CD4-positive, alpha-beta T cell treated with Interleukin-17A for 4 hours (primary cell): ENCODE measurements at regions not wholly inside any gene's neighbourhood (a gene's known extent, or its start where the extent isn't known, plus 50 kb on each side); places are given as distances from the start of the nearest gene placed in this dataset.

Experiments used
- DNase-seq: peaks from one replicate; pipeline ENCODE4 v3.0.0-alpha.2; 2020; ENCODE audit warnings: mixed read lengths

DNA sequence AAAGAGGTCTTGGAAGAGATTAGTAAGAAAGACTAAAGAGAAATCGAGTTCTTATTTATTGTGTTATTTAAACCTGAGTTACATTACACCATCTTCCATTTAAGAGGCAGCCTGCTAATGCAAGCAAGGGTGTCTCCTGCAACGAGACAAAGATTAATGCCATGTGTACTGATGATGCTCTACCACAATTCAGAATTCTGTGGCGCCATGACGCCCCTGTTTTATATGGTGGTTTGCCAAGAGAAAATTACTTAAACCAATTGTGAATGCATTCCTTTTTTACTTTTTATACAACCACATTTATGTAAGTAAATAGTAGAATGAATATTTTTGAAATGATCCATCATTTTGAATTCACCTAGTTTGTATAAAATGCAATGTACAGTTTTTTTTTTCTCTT, 356.1 kb upstream of the ZEB2 start:
- no peak for DNase-seq

DNA sequence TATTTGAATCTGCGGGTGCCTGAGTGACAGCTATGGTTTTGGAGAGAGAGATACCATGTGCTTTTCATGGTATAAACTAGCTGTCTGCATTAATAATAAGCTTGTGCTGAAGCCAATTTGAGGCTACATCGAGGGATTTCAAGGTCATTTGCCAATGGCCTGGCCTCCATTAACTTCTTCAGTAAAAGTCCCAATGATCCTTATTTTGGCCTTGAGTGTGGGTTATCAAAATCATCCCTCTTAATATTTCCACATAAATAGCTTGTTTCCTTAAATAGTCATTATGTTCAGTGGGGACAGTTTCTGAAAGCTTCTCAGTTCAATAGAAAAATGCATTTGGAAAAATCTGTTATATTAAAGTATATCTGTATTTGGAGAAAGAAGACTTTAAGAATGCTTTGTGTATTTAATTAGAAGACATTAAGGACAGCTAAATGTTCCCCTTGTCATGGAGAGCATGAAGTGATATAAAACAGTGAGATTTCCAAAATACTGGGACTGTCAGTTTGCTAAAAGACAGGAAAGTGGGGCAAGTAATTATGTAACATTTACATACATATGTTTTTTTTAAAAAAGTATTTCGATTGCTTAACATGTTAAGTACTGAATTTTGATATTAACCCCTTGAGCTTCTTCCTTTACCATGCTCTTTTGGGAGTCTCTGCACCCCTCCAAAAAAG, 355.5 kb upstream of the ZEB2 start:
- DNase-seq = no peak

DNA sequence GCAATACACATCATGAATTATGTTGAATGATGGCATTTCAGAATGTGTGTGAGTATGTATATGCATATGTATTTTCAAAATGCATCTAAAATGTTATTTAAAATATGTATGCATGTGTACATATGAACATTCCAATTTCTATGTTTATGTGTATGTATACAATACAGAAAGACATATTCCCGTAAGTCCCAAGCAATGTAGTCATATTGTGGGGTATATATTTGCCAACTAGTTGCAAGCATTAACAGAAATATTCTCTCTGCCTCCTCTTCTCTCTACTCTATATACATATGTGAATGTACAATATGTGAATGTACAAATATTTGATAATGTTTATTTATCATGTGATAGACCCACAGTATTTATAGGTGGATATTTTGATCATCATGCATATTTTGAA, 345.8 kb upstream of the ZEB2 start:
- DNase-seq = no peak

DNA sequence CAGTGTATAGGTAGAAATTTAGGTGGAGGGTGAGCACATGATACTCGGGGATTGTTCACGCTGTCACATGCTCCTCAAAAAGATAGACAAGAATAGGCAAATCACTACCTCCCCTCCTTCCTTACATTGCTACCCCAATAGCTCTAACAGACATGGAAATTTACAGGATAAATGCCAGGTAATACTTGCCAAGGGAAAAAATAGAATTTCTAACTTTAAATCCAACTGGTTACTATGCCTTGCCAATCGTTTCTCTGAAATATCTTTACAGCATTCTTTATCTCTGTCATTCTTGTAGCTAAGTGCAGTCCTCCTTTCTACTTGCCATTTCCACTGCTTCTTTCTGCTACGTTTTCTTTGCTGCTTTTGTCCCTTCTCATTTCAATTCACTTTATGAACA, 339.8 kb upstream of the ZEB2 start:
- no peak for DNase-seq

DNA sequence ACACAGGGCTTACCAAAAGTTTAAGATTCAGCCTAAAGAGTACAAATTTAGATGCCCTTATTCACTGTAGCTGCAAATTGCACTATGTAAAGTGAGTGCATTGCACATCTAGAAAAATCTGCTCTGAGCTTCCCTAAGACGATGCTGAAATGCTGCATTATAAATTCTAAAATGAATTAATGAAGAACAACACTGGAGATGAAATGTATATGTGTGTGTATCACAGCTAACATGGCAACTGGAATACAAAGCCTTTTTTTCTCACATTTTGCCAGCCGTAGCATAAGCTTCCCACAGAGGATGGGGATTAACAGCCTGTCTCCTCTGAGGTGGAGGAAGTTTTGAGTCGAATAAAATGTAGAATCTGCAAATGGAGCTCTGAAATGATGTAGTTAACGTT, 338.3 kb upstream of the ZEB2 start:
- no peak for DNase-seq

DNA sequence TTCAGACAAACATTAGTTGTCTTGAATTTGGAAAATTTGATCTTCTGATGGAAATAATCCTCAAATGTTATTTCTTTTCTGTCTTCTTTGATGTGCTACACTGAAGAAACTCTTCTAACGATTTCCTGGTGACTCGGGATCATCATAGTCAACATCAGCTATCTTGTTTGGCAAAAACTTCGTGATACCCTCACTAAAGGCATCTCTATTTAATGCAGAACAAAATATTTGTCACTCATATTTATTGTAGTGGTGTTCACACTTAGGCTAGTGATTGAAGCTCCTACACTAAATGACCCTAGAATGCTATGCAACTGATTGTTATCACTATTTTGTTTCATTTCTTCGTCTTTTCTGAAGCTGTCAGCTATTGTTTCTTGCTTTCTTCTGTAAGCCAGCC, 334.7 kb upstream of the ZEB2 start:
- no peak for DNase-seq

DNA sequence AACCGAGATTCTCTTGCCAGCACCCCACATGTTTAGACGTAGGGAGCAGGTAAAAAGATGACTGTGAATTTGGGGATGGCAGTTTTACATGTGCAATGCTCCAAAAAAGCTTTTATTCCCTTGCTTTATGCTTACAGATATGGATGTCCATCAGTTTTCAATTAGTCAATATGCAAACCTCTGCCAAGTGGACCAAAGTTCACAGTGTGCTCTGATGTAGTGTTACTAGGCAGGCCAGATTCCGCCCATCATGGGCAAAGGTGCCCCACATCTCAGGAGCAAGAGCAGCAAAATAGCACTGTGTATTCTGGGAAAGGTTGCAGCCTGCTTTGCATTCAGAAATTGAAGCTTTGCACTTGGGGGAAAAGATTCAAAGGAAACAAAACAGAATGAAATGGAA, 329.7 kb upstream of the ZEB2 start:
- no peak for DNase-seq

DNA sequence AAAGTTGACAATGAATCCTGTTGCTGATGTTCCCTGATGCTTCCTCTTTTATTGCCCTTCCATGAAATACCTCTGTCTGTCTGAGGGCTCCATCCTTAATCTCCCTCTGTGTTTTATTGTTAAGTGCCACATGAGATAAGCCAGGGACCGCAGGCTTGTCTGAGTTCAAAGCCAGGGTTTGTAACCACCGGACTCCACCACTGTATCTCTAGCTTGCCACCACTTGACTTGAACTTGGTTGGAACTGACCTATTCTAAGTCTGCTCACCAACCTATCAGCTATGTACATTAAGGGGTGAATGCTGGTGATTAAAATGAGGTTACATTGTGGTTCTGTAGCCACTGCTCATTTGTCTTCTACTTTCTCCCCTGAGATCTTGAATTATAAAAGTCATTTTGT, 328.5 kb upstream of the ZEB2 start:
- no peak for DNase-seq

DNA sequence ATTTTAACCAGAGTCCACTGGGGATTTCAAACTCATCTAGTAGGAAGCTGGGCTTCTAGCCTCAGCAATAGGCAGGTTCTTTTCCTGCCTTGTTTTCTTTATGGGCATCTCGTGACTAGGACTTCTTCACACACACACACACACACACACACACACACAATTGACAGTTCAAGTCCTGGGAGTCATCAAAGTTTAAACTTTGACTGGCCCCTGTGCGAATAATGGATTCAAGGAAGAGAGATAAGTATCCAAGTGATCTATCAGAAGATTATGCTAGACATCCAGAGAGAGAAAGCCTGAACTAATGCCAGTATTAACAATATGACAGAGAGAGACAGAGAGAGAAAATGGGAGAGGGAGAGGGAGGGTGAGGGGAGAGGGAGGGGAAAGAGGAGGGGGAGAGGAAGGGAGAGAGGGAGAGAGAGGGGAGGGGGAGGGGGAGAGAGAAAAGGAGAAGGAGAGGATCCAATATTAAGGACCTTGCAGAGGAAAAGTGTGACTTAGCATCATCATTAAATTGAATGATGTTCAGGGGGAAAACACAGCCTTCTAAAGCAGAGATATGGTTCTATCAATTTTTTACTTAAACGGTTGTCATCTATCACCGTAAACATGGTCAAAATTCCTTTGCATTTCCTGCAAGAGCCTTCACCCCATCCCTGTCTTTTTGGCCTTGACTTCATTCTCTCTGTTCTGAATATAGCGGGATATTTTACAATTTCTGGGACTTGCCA, 327.6 kb upstream of the ZEB2 start:
- DNase-seq = no peak

DNA sequence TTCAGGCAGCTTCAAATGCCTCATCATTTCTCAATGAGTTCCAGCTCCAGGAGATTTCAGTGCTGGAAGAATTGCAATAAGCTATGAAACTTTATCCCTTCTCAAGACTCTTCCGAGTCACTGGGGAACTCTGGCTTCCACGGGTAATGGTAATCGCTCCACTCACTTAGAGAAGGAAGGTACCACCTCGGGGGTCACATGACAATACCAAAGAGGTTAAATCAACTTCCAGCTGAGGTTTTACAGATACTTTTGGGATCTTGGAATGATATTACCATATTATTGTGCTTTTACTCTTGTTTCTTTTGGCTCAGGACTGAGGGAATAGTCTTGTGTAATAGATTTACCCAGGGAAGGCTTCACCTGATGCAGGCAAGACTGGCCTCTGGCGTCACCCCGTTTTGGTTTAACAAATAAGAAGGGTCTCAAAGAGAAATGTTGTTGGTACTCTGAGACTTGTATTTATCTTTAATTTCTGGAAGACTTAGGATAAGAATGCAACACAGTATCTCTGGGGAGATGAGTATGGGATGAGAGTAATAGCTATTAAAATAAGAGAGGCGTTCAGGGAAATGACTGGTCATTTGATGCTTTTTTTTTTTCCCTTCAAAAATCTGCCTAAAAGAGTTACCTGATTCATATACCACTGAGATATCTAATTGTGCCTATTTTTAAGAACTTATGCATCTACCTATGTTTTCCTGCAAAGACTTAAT, 316.9 kb upstream of the ZEB2 start:
- no peak for DNase-seq

DNA sequence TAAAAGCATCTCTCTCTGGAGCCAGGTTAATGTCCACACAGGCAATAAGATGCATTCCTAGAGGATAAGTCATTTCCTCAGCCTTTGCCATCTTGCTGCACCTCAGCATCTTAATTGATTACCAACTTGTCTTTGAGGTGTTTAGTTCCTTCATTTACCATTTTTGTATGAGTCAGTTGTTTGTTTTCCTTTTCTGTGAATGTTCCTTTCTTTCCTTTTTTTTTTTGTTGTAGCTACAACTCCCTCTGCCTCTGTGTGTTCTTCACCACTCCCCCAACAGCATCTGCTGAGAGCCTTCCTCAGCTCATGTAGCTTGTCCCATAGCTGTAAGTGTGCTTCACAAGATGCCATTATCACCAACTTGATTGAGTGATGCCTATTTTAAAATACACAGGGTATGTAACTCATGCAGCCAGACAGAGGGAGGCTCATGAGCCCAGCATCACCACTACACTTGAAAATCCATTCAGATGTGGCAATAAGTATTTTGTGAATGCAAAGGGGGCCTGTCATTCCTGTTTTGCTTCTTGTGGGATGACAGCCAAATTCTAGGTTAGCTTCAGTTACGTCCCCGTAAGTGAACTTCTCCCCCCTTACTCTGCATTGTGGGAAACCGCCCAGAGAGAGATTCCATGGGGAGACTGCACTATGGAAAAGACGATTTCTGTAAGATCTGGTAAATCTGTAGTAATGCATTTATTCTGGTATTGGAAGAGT, 315.9 kb upstream of the ZEB2 start:
- DNase-seq = no peak

DNA sequence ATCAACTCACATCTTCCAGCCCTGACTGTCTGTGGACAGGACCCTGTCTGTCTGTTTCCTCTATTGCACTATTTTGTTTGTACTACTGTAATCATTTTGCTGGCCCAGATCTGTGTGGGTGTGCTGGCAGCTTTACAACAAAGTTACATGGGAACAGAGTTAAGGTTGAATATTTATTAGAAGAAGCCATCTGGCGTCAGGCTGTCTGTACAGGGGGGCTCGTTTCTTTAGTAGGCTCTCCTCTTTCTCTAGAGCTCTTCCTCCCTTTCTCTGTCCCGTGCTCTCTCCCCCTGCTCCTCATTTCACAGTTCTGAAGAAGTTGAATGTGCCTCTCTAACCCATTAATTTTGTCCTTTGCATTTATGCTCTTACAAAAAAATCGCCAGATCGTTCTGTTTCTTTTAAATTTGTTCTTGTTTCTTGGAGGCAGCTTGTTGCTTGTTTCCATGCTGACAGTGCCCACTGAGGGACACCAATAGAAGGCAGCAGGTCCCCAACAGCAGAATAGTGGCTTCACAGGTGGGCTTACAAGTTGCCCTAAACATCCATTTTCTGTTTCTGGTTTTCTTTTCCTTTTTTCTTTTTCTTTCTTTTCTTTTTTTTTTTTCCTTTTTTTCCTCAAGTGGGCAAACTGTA, 315.2 kb upstream of the ZEB2 start:
- DNase-seq = no peak

DNA sequence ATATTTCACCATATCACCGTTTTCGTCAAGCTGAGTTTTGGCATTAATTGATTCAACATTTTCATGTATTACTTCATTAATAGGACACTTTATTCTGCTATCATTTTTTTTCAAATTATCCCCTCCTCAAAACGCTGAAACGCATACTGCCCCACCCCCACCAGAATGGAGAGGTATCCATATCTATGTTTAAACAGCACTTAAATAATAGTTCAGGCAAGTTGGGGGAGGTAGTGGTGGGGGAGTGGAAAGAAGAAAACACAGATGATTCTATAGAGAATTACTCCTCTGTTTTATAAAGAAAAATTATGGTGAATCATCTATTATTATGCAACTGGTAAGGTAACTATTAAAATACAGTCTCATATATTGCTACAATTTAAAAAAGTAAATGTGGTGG, 314.4 kb upstream of the ZEB2 start:
- no peak for DNase-seq

DNA sequence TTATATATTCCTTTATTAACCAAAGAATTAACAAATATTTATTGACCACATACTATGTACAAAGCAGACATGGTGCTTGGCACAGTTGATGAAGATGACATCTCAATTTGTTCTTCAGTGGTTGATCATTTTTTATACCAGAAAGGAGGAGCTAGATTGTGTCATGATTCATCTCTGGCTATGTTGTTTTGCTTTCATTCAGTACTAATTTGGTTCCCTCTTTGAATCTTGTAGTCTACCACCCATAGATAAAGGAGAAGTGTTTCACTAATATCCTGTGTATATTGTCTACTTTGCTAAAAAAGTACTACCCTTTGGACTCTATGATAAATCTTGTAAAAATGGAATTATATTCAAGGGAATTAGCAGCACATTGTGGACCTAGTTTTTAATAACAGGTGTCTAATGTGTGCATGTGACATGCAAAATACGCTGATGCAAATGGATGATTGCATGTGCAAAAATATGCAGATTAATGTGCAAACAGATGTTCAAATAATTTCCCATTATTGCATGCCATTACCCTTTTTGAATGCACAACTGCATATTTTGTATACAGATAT, 313.2 kb upstream of the ZEB2 start:
- DNase-seq = no peak

DNA sequence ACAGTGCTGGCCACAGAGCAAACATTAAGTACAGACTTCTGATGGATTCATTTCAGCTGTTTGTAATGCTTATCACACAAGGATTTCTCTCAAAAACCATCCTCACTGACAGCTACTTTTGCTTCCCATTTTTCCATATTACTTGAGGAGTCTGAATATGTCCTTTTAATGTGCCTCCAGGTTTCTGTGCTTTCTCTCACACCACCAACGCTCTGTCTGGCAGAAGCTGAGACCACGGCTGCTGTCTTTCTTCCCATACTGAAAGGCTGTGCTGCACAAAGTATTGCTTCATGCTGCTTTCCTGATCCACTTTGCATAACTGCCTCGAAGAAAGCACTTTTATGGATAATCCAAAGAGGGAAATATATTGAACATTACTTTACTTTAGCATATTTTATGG, 312.1 kb upstream of the ZEB2 start:
- DNase-seq = no peak

DNA sequence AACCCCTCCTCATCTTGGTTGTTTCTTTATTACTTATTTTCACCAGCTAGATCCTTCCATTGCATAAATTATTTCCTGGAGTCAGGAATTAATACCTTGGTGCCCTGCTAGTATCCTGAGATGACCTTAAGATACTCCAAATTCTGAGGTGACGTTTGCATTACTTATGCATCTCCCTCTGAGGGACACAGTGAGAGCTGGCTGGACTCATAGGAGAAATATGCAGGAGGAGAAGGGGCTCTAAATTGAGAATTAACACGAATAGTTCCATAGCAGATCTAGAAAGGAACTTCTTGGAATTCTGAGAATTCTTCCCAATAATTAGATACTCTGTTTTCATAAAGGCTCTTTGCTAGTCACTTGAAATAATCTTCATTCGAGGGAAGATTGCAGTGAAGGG, 310.6 kb upstream of the ZEB2 start:
- no peak for DNase-seq

DNA sequence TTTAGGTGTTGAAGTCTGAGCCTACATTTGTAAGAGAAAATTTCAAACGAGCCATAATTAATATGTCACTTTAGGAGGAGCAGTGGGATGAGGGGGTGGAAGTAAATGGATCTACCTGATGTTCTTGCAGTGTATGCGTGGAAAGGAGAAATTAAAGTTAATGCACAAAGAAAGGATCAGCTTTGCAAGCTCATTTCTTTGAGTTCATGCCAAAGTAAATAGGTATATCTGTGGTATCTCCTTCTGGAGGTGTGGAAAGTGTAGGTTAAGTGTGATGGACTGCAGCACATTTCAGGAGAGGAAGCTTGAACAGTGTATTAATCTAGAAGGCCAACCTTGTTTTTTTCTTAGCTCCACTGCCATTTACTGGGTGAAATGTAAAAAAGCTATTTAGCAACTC, 307.5 kb upstream of the ZEB2 start:
- no peak for DNase-seq

DNA sequence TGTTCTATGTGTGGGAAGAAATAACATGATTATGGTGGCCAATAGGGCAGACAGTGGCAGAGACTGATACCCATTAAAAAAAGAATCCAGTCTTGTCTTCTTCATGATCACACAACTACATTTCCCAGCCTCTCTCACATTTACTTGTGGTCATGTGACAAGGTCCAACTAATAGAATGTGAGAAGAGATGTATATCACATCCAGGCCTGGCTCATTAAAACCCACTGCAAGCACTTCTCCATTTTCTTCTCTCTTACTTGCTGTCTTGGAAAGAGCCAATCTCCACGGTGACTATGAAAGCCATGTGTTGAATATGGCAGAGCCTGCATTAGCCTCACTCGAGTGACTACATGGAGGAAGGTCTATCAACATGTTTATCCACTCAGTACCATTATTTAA, 306.2 kb upstream of the ZEB2 start:
- no peak for DNase-seq

DNA sequence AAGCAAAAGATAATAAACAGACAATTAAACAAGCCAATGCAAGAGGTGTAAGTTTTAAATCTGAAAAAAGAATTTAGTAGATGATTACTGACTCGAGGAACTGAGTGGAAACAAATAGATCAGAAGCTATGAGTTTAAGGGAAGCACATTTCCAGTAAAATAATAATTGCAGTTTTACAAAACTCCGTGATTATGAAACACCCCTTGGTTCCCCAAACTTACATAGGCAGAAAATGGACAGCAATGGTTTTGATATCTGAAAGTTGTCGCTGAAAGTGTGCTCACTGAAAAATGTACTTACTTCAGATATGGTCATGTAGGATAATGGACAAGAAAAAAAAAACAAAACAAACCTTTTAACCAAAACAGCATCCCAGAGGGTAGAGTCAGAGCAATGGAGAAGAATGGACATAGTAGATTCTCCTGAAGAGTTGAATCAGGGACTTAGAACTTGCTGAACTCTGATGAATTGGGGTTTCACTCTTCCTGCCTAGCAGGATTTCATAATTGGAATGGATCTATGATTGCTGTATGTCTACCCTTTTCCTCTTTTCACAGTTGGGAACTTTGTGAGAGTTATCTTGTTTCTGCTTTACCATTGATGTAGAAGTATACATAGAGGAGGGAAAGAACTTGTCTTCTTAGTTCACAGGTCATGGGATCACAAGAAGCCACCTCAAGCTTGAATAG, 305.6 kb upstream of the ZEB2 start:
- no peak for DNase-seq

DNA sequence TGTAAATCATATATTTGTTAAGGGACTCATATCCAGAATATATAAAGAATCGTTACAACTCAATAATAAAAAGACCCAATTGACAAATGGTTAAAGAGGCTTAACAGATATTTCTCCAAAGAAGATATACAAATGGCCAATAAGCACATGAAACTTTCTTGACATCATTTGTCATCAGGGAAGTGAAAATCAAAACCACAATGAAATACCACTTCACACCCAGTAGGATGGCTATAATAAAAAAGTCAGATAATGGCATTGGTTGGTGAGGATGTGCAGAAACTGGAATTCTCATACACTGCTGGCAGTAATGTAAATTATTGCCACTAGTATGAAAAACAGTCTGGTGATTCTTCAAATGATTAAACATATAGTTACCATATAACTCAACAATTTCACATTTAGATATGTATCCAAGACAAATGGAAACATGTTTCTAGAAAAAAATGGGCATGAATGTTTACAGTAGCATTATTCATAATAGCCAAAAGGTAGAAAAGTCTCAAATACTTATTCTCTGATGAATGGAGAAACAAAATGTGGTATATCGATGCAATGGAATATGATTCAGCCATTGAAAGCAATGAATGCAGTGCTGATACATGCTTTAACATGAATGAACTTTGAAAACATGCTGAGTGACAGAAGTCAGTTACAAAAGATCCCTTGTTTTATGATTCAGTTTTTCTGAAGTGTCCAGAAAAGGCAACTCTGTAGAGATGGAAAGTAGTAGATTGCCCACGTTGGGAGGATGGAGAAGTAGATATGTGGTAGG, 304.6 kb upstream of the ZEB2 start:
- no peak for DNase-seq

DNA sequence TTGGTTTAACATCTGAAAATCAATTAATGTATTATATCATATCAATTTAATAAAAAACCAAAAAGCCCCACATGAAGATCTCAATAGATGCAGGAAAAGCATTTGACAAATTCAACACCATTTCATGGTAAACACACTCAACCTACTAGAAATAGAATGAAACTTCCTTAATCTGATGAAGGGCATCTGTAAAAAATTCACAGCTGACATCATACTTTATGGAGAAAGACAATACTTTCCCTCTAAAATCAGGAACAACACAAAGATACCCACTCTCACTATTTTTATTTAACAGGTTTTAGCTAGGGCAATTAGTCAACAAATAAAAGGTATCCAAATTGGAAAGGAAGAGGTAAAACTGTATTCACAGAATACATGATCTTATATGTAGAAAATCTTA, 303.0 kb upstream of the ZEB2 start:
- DNase-seq = no peak
